C4-2B (cell line): ENCODE measurements at regions not wholly inside any gene's neighbourhood (a gene's known extent, or its start where the extent isn't known, plus 50 kb on each side); places are given as distances from the start of the nearest gene placed in this dataset.

Source experiments
- H3K27ac ChIP-seq: fragments of 450-650 bp; 2 replicates; pipeline ENCODE4 v1.5.1; 2017
- CTCF ChIP-seq: fragments of 450-650 bp; conservative IDR thresholded peaks from 2 replicates; pipeline ENCODE4 v1.5.1; 2017; ENCODE audit warnings: mild to moderate bottlenecking
- ZFX ChIP-seq: fragments of 450-650 bp; IDR thresholded peaks from 2 replicates; pipeline ENCODE4 v1.6.1; 2017

- peak; percentile 78 for TF ChIP-seq CTCF
- TF ChIP-seq ZFX = no peak
- no peak overlapping the region for H3K27ac ChIP-seq
Measured at GRCh38 chr14:54338696-54339317, 58.0 kb upstream of the CDKN3 start.

- H3K27ac ChIP-seq = no peak overlapping the region
- TF ChIP-seq CTCF (no peak), ZFX (no peak)
Measured at GRCh38 chr14:54339771-54340170, 57.0 kb upstream of the CDKN3 start.

GRCh38 chr14:54342806-54343205 lies 54.0 kb upstream of the CDKN3 start:
- H3K27ac ChIP-seq = peak overlapping the region; percentile 28

GRCh38 chr14:54343272-54344121 lies 53.3 kb upstream of the CDKN3 start:
- TF ChIP-seq CTCF (no peak), ZFX (no peak)
- H3K27ac ChIP-seq = peak overlapping the region; percentile 58

More at GRCh38 chr14:54342806-54343205, 54.0 kb upstream of the CDKN3 start:
- TF ChIP-seq ZFX = no peak
- no peak for TF ChIP-seq CTCF

- H3K27ac ChIP-seq = peak overlapping the region; percentile 58
- TF ChIP-seq CTCF (no peak), ZFX (no peak)
Measured at GRCh38 chr14:54344445-54344844, 52.4 kb upstream of the CDKN3 start.

- H3K27ac ChIP-seq = no peak overlapping the region
- TF ChIP-seq ZFX = no peak
- TF ChIP-seq CTCF = no peak
Measured at GRCh38 chr14:54346257-54346656, 50.5 kb upstream of the CDKN3 start.
